Fibroblast of skin of back (primary cell): ENCODE measurements at regions not wholly inside any gene's neighbourhood (a gene's known extent, or its start where the extent isn't known, plus 50 kb on each side); places are given as distances from the start of the nearest gene placed in this dataset.
"Not testable (repeated sequence)": the region's sequence is repeated elsewhere in the genome, so short reads cannot be mapped to it uniquely, and the experiment has no call there.

Experiments
- DNase-seq: peaks from one replicate; pipeline ENCODE4 v3.0.0-alpha.2; 2013

- not testable (repeated sequence) for DNase-seq
Observed at GRCh38 chr17:15864061-15864460, 80.9 kb upstream of the ADORA2B start.

GRCh38 chr17:15864472-15864871, 80.5 kb upstream of the ADORA2B start:
- DNase-seq: not testable (repeated sequence)

GRCh38 chr17:15866015-15866414, 78.9 kb upstream of the ADORA2B start:
- DNase-seq: not testable (repeated sequence)

GRCh38 chr17:15867331-15867730, 77.6 kb upstream of the ADORA2B start:
- DNase-seq: not testable (repeated sequence)

- not testable (repeated sequence) for DNase-seq
Observed at GRCh38 chr17:15869868-15870267, 75.1 kb upstream of the ADORA2B start.

- DNase-seq: not testable (repeated sequence)
Observed at GRCh38 chr17:15872677-15873076, 72.3 kb upstream of the ADORA2B start.

- DNase-seq: not testable (repeated sequence)
Observed at GRCh38 chr17:15877882-15878500, 66.9 kb upstream of the ADORA2B start.

GRCh38 chr17:15882058-15882720, 62.7 kb upstream of the ADORA2B start:
- DNase-seq: no peak

- DNase-seq: no peak
Observed at GRCh38 chr17:15882777-15883176, 62.2 kb upstream of the ADORA2B start.

- peak; percentile 77 for DNase-seq
Observed at GRCh38 chr17:15883617-15884111, 61.3 kb upstream of the ADORA2B start.

GRCh38 chr17:15884731-15885130, 60.2 kb upstream of the ADORA2B start:
- peak; percentile 59 for DNase-seq

GRCh38 chr17:15885770-15886169, 59.2 kb upstream of the ADORA2B start:
- DNase-seq: no peak

GRCh38 chr17:15886221-15886620, 58.7 kb upstream of the ADORA2B start:
- DNase-seq: no peak

GRCh38 chr17:15886804-15887203, 58.1 kb upstream of the ADORA2B start:
- DNase-seq: no peak

- no peak for DNase-seq
Observed at GRCh38 chr17:15888436-15888835, 56.5 kb upstream of the ADORA2B start.

- DNase-seq: no peak
Observed at GRCh38 chr17:15890279-15890892, 54.5 kb upstream of the ADORA2B start.

- DNase-seq: no peak
Observed at GRCh38 chr17:15891318-15891717, 53.6 kb upstream of the ADORA2B start.

- DNase-seq: no peak
Observed at GRCh38 chr17:15892244-15892643, 52.7 kb upstream of the ADORA2B start.

- DNase-seq: peak; percentile 51
Observed at GRCh38 chr17:15892731-15893657, 51.9 kb upstream of the ADORA2B start.

- DNase-seq: no peak
Observed at GRCh38 chr17:15893658-15894024, 51.3 kb upstream of the ADORA2B start.

- no peak for DNase-seq
Observed at GRCh38 chr17:15894258-15894657, 50.7 kb upstream of the ADORA2B start.

- no peak for DNase-seq
Observed at GRCh38 chr17:15894913-15895658, 49.8 kb upstream of the ADORA2B start.
